Retinal pigment epithelial cell (primary cell): ENCODE measurements at regions not wholly inside any gene's neighbourhood (a gene's known extent, or its start where the extent isn't known, plus 50 kb on each side); places are given as distances from the start of the nearest gene placed in this dataset.

Experiments used
- DNase-seq: peaks from one replicate; pipeline ENCODE4 v3.0.0-alpha.2; 2010; ENCODE audit warnings: low read depth
- H3K4me3 ChIP-seq: 2 replicates; pipeline ENCODE4 v1.5.1; 2011; ENCODE audit warnings: mild to moderate bottlenecking, low read length, control low read depth, moderate library complexity
- TF ChIP-seq, protein P1 (sequence below): conservative IDR thresholded peaks from 2 replicates; pipeline ENCODE4 v1.5.1; 2011; ENCODE audit warnings: low read depth, low read length, control low read depth, inconsistent platforms

DNA sequence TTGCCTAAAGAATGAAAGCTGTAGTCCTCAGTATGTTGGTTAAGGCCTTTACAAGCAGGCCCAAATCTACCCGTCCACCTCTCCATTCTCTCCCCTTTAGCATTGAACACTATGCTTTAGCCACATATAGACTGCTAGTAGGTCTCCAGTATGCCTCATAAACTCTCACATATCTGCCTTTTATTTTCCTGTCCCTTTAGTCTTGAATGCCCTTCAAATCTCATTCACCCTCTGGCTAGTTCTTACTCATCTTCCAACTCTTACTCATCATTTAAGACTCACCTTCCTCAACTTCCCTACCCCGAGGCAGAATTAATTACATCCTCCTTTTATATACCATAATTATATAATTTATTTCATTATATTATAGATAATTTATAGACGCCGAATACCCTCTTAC is 78.7 kb upstream of the TSPAN2 start:
- TF ChIP-seq, protein P1, sequence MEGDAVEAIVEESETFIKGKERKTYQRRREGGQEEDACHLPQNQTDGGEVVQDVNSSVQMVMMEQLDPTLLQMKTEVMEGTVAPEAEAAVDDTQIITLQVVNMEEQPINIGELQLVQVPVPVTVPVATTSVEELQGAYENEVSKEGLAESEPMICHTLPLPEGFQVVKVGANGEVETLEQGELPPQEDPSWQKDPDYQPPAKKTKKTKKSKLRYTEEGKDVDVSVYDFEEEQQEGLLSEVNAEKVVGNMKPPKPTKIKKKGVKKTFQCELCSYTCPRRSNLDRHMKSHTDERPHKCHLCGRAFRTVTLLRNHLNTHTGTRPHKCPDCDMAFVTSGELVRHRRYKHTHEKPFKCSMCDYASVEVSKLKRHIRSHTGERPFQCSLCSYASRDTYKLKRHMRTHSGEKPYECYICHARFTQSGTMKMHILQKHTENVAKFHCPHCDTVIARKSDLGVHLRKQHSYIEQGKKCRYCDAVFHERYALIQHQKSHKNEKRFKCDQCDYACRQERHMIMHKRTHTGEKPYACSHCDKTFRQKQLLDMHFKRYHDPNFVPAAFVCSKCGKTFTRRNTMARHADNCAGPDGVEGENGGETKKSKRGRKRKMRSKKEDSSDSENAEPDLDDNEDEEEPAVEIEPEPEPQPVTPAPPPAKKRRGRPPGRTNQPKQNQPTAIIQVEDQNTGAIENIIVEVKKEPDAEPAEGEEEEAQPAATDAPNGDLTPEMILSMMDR, result no peak
- no peak overlapping the region for H3K4me3 ChIP-seq
- no peak for DNase-seq

- DNase-seq, result no peak
- H3K4me3 ChIP-seq, result no peak overlapping the region
- TF ChIP-seq, protein P1, result no peak
Measured at GRCh38 chr1:115166531-115167091, 77.3 kb upstream of the TSPAN2 start.

DNA sequence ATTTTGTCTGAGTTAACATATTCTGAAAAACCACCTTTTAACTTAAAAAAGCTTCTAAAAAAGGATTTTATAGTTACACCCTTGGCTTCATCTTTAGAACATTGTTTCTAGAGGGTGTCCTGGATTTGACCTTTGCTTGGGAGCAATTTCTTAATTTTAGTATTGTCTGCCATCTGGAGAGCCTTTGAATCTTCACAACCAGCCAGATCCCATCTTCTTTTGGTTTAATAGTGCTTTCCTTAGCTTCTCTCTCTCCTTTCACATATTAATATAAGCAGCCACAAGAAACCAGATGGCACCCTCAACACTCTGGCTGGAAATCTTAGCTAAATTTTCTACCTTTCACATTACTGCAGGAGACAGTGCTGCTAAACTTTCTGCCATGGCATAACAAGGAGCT is 76.5 kb upstream of the TSPAN2 start:
- TF ChIP-seq, protein P1, result no peak
- H3K4me3 ChIP-seq, result no peak overlapping the region
- no peak for DNase-seq

DNA sequence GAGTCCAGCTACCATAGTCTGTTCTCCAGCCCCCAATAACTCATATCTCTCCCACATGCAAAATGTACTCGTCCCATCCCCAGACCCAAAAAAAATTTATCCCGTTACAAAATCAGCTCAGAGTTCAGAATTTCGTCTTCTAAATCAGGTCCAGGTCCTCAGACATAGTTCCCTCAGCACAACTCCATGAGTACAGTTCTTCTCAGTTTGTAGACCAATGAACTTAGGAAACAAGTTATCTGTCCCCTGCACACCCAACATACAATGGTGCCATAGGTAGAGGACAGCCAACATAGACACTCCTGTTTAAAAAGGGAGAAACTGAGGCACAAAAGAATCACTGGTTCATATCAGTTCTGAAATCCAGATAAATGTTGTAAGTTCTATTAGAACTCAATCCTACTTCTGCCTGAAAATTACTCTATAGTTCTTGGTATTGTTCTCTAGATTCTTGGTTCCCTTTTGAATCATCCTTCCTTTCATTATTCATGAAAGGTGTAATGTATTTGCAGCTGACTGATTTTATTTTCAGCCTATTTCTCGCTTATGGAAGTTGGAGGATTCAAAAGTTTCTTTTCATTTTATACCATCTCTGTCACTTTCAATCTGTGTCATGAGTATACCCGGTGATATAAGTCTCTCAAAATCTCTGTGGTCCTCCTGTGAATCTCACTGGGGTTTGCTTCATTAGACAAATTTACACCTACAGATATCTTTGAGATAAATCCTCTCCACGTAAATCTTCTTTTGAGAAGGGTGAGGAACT is 75.8 kb upstream of the TSPAN2 start:
- no peak overlapping the region for H3K4me3 ChIP-seq
- no peak for DNase-seq
- TF ChIP-seq, protein P1, result no peak

DNA sequence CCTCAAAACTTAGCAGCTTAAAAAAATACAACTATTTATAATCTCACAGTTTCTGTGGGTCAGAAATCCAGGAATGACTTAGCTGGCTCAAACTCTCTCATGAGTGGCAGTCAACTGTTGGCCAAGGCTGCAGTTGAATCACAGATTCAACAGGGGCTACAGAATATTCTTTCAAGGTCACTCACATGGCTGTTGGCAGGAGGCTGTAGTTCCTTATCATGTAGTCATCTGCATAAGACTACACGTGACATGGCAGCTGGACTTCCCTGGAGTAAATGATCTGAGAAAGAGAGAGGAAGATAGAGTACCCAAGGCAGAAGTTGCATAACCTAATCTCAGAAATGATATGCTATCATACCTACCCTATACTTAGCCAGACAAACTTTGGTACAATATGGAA is 75.2 kb upstream of the TSPAN2 start:
- TF ChIP-seq, protein P1, result no peak
- DNase-seq, result no peak
- H3K4me3 ChIP-seq, result no peak overlapping the region

DNA sequence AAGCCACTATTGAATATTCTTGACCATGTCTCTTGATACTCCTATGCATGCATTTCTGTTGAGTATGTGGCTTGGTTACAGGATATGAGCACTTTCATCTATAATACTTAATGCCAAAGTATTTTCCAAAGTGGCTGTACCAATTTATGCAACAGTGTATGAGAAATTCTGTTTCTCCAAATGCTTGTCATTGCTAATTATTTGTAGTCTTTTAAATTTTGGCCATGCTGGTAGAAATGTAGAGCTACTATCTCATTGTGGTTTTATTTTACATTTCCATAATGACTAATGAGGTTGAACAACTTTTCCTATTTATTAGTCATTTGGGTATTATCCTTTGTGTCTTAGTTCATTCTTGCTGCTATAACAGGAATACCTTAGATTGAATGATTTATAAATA is 71.4 kb upstream of the TSPAN2 start:
- TF ChIP-seq, protein P1, result no peak
- no peak for DNase-seq
- no peak overlapping the region for H3K4me3 ChIP-seq

GRCh38 chr1:115159958-115160357 is 70.7 kb upstream of the TSPAN2 start:
- H3K4me3 ChIP-seq, result no peak overlapping the region
- TF ChIP-seq, protein P1, result no peak
- DNase-seq, result no peak
